Gastrocnemius medialis (tissue), 4 donors: ENCODE measurements at regions not wholly inside any gene's neighbourhood (a gene's known extent, or its start where the extent isn't known, plus 50 kb on each side); places are given as distances from the start of the nearest gene placed in this dataset.
"Not testable (repeated sequence)": the region's sequence is repeated elsewhere in the genome, so short reads cannot be mapped to it uniquely, and the experiment has no call there.

Experiments
- CTCF ChIP-seq, 5 experiments: fragments of 450-650 bp in 3 of 5; fragments of 200-600 bp in 2 of 5; sonication (generic) in 2 of 5; IDR thresholded peaks in 4 of 5; conservative IDR thresholded peaks in 1 of 5; 1 replicate in 4 of 5; 2 replicates in 1 of 5; pipeline ENCODE4 v1.5.1; 2016 to 2019; ENCODE audit warnings: antibody characterized with exemption in 5 of 5, mild to moderate bottlenecking in 3 of 5, moderate library complexity in 3 of 5
- POLR2A ChIP-seq, 2 donors: fragments of 450-650 bp; IDR thresholded peaks; one replicate each; pipeline ENCODE4 v1.6.1; 2017; ENCODE audit warnings: antibody characterized with exemption in 2 of 2, mild to moderate bottlenecking in 2 of 2, moderate library complexity in 2 of 2

- not testable (repeated sequence) for TF ChIP-seq POLR2A (IDR thresholded peaks at IDR 0.05); CTCF (IDR thresholded peaks at IDR 0.05 in 4 of 5, conservative IDR thresholded peaks at IDR 0.05 in 1 of 5)
These were observed 394.1 kb downstream of the CPS1 start for GRCh38 chr2:210950434-210951060.
